ENCODE measurements at regions not wholly inside any gene's neighbourhood (a gene's known extent, or its start where the extent isn't known, plus 50 kb on each side); places are given as distances from the start of the nearest gene placed in this dataset.

GRCh38 chr4:184293552-184293951, 75.9 kb upstream of the ENPP6 start (continued):
- no peak for TF ChIP-seq ZNF645 (tag by site-specific recombination; IDR thresholded peaks at IDR 0.05)

- TF ChIP-seq TCF7L2 (IDR thresholded peaks at IDR 0.05; ENCODE audit: borderline replicate concordance, low read depth, low read length) (no peak), PRDM1 (tag by site-specific recombination; IDR thresholded peaks at IDR 0.05) (peak; percentile 81), PRDM2 (tag by site-specific recombination; IDR thresholded peaks at IDR 0.05; ENCODE audit: borderline replicate concordance) (no peak)
- H3K4me3 ChIP-seq (ENCODE audit: low read depth, low read length), result no peak overlapping the region
- H3K36me3 ChIP-seq (ENCODE audit: control insufficient read depth in 2 of 2, insufficient read depth in 1 of 2, low read length in 2 of 2), result no peaks in the 10 kb centered on the region
- ChIA-PET POLR2A (no interaction called here), CTCF (interaction anchor here (0.6 to 0.9 kb wide), 2 partner anchors 19 to 753 kb away, joined by 3 to 4 read pairs; no protein-coding TSS in a partner anchor)
- H3K27ac ChIP-seq (ENCODE audit: extremely low read depth, low read depth, low read length), result no peak overlapping the region
- H3K4me1 ChIP-seq (ENCODE audit: control insufficient read depth, insufficient read depth, low read length), result no peaks in the 10 kb centered on the region
- H3K9me3 ChIP-seq (ENCODE audit: control insufficient read depth, insufficient read depth, low read depth, low read length), result no peaks in the 10 kb centered on the region
Observed at GRCh38 chr4:184292877-184293276, 75.2 kb upstream of the ENPP6 start.

GRCh38 chr4:184292465-184292867, 74.8 kb upstream of the ENPP6 start:
- ChIA-PET POLR2A (no interaction called here), CTCF (interaction anchor here (0.6 to 0.9 kb wide), 2 partner anchors 19 to 753 kb away, joined by 3 to 4 read pairs; no protein-coding TSS in a partner anchor)
- no peak overlapping the region for H3K4me3 ChIP-seq (ENCODE audit: low read depth, low read length)
- TF ChIP-seq ZSCAN4 (tag by site-specific recombination; IDR thresholded peaks at IDR 0.05) (peak; percentile 99), ZNF785 (tag by site-specific recombination; IDR thresholded peaks at IDR 0.05) (no peak)
- H3K9me3 ChIP-seq (ENCODE audit: control insufficient read depth, insufficient read depth, low read depth, low read length), result no peaks in the 10 kb centered on the region
- H3K27ac ChIP-seq (ENCODE audit: extremely low read depth, low read depth, low read length), result no peak overlapping the region
- H3K4me1 ChIP-seq (ENCODE audit: control insufficient read depth, insufficient read depth, low read length), result no peaks in the 10 kb centered on the region
- H3K36me3 ChIP-seq (ENCODE audit: control insufficient read depth in 2 of 2, insufficient read depth in 1 of 2, low read length in 2 of 2), result no peaks in the 10 kb centered on the region

GRCh38 chr4:184289179-184289535, 71.5 kb upstream of the ENPP6 start:
- ChIA-PET POLR2A (no interaction called here), CTCF (interaction anchor here (0.6 kb wide), 1 partner anchor 587 kb away, joined by 5 read pairs; no protein-coding TSS in a partner anchor)
- Histone ChIP-seq H3K4me1 (ENCODE audit: control insufficient read depth, insufficient read depth, low read length) (no peaks in the 10 kb centered on the region), H3K27ac (ENCODE audit: extremely low read depth, low read depth, low read length) (no peak overlapping the region), H3K4me3 (ENCODE audit: low read depth, low read length) (no peak overlapping the region), H3K9me3 (ENCODE audit: control insufficient read depth, insufficient read depth, low read depth, low read length) (no peaks in the 10 kb centered on the region), H3K36me3 (ENCODE audit: control insufficient read depth in 2 of 2, insufficient read depth in 1 of 2, low read length in 2 of 2) (no peaks in the 10 kb centered on the region)
- TF ChIP-seq PBX3 (CRISPR knock-in tag; IDR thresholded peaks at IDR 0.05) (no peak), SCRT1 (tag by site-specific recombination; IDR thresholded peaks at IDR 0.05; ENCODE audit: borderline replicate concordance) (no peak), ZNF140 (tag by site-specific recombination; IDR thresholded peaks at IDR 0.05) (no peak), ELK4 (IDR thresholded peaks at IDR 0.05; ENCODE audit: borderline replicate concordance, low read depth, low read length) (no peak), ZNF596 (tag by site-specific recombination; IDR thresholded peaks at IDR 0.05) (no peak), ZSCAN4 (tag by site-specific recombination; IDR thresholded peaks at IDR 0.05) (no peak), ZBTB21 (tag by site-specific recombination; IDR thresholded peaks at IDR 0.05) (no peak), ZNF157 (tag by site-specific recombination; IDR thresholded peaks at IDR 0.05) (no peak)

Measured in HEK293 (cell line).